Ovary (tissue), 7 donors: ENCODE measurements at regions not wholly inside any gene's neighbourhood (a gene's known extent, or its start where the extent isn't known, plus 50 kb on each side); places are given as distances from the start of the nearest gene placed in this dataset.
"Not testable (repeated sequence)": the region's sequence is repeated elsewhere in the genome, so short reads cannot be mapped to it uniquely, and the experiment has no call there.

Experiments
- DNase-seq, 5 donors: peaks; one replicate each; pipeline ENCODE4 v3.0.0-alpha.2; 2019 to 2020
- H3K27ac ChIP-seq, 2 donors: fragments of 200-600 bp; one replicate each; pipeline versions ENCODE4 v1.5.1 to v1.8.0; 2019 to 2022
- H3K27me3 ChIP-seq: fragments of 200-600 bp; one replicate; pipeline ENCODE4 v1.8.0; 2022
- H3K36me3 ChIP-seq: fragments of 200-600 bp; sonication (generic); one replicate; pipeline ENCODE4 v1.5.1; 2019
- H3K4me1 ChIP-seq: one replicate; pipeline ENCODE4 v1.8.1; 2013; ENCODE audit warnings: mild to moderate bottlenecking, moderate library complexity; ENCODE audit not compliant: insufficient read depth
- H3K4me3 ChIP-seq: fragments of 200-600 bp; sonication (generic); one replicate; pipeline ENCODE4 v1.5.1; 2017
- H3K9me3 ChIP-seq, 2 donors: fragments of 200-600 bp in 1 of 2; sonication (generic) in 1 of 2; one replicate each; pipeline versions ENCODE4 v1.5.1 to v1.8.1; 2013 to 2019; ENCODE audit warnings: mild to moderate bottlenecking in 1 of 2, moderate library complexity in 1 of 2
- CTCF ChIP-seq, 3 donors: fragments of 450-650 bp in 2 of 3; fragments of 200-600 bp in 1 of 3; IDR thresholded peaks; one replicate each; pipeline versions ENCODE4 v1.5.1 to v1.8.0; 2016 to 2022; ENCODE audit warnings: antibody characterized with exemption in 3 of 3, mild to moderate bottlenecking in 1 of 3
- EP300 ChIP-seq: sonication (generic); formaldehyde crosslinking; IDR thresholded peaks from one replicate; pipeline ENCODE4 v1.6.1; 2017; ENCODE audit warnings: antibody characterized with exemption
- POLR2A ChIP-seq: fragments of 450-650 bp; IDR thresholded peaks from one replicate; pipeline ENCODE4 v1.6.1; 2017; ENCODE audit warnings: antibody characterized with exemption, mild to moderate bottlenecking, moderate library complexity
- WGBS, 3 donors: extraction: QIAGEN DNeasy Blood & Tissue Kit in 1 of 3; methylation state at CpG; one replicate each; pipeline versions ENCODE4 v1.1.5 to v1.1.7; 2013 to 2017; 5-methylcytosine and 5-hydroxymethylcytosine counted together
- intact Hi-C, 4 donors: fragments of 100-400 bp; cut with DNase I; formaldehyde crosslinking; loops; one replicate each; pipeline versions ENCODE4 v1.11.0 to v1.15.1; 2022 to 2023
- donor health status: DM: no; HTN: no; CAD: no; lungs with moderate emphysema.
- donor health status: DM: no; HTN: no; CAD: no.
- donor health status: Bipolar disorder and iron deficiency.
- donor health status: DM: no; HTN: no; CAD: no.
- donor health status: DM: yes; HTN: yes; CAD: no.

- no peak for DNase-seq
- Histone ChIP-seq H3K4me3 (no peak overlapping the region), H3K4me1 (no peaks in the 10 kb centered on the region), H3K36me3 (no peaks in the 10 kb centered on the region), H3K27ac (no peak overlapping the region), H3K27me3 (no peaks in the 10 kb centered on the region), H3K9me3 (no peaks in the 10 kb centered on the region)
- TF ChIP-seq EP300 = no peak
- no peak for TF ChIP-seq POLR2A
- no peak for TF ChIP-seq CTCF (IDR thresholded peaks at IDR 0.05)
- intact Hi-C loops = no loop called here
- 82 to 90% (median 87%) methylated on average over 3 of the region's 3 CpGs for WGBS, 3 donors
Observed at GRCh38 chr2:192551760-192552159, 357.0 kb upstream of the TMEFF2 start.

GRCh38 chr2:192546565-192546964 is 351.8 kb upstream of the TMEFF2 start:
- intact Hi-C loops = no loop called here
- Histone ChIP-seq H3K4me1 (no peaks in the 10 kb centered on the region), H3K27me3 (no peaks in the 10 kb centered on the region), H3K4me3 (no peak overlapping the region), H3K9me3 (no peaks in the 10 kb centered on the region), H3K27ac (no peak overlapping the region), H3K36me3 (no peaks in the 10 kb centered on the region)
- 66 to 73% (median 69%) methylated on average over 3 of the region's 3 CpGs for WGBS, 3 donors
- no peak for DNase-seq
- no peak for TF ChIP-seq POLR2A
- TF ChIP-seq EP300 = no peak
- TF ChIP-seq CTCF (IDR thresholded peaks at IDR 0.05) = no peak

- intact Hi-C loops = no loop called here
- Histone ChIP-seq H3K27ac (no peak overlapping the region), H3K9me3 (no peaks in the 10 kb centered on the region), H3K27me3 (no peaks in the 10 kb centered on the region), H3K4me1 (no peaks in the 10 kb centered on the region), H3K36me3 (no peaks in the 10 kb centered on the region), H3K4me3 (no peak overlapping the region)
- WGBS, 3 donors = 80 to 84% (median 81%) methylated on average over 4 of the region's 4 CpGs
- TF ChIP-seq POLR2A = no peak
- TF ChIP-seq CTCF (IDR thresholded peaks at IDR 0.05) = no peak
- TF ChIP-seq EP300 = no peak
- no peak for DNase-seq
Observed at GRCh38 chr2:192544371-192544955, 349.7 kb upstream of the TMEFF2 start.

GRCh38 chr2:192542148-192543066 is 347.7 kb upstream of the TMEFF2 start:
- WGBS, 3 donors = 64 to 74% (median 68%) methylated on average over 14 of the region's 14 CpGs
- intact Hi-C loops, H3K9me3 ChIP-seq, H3K4me3 ChIP-seq, H3K36me3 ChIP-seq, DNase-seq, H3K4me1 ChIP-seq, H3K27me3 ChIP-seq, H3K27ac ChIP-seq: not testable (repeated sequence)

- no peak for DNase-seq
- intact Hi-C loops = no loop called here
- no peak for TF ChIP-seq POLR2A
- TF ChIP-seq EP300 = no peak
- TF ChIP-seq CTCF (IDR thresholded peaks at IDR 0.05) = no peak
- no peak overlapping the region for H3K4me3 ChIP-seq
- no peak overlapping the region for H3K27ac ChIP-seq
- H3K36me3 ChIP-seq = no peaks in the 10 kb centered on the region
- no peaks in the 10 kb centered on the region for H3K4me1 ChIP-seq
- H3K9me3 ChIP-seq = no peaks in the 10 kb centered on the region
- WGBS, 3 donors = 60 to 74% (median 66%) methylated on average over 5 of the region's 5 CpGs
- no peaks in the 10 kb centered on the region for H3K27me3 ChIP-seq
Observed at GRCh38 chr2:192539306-192539705, 344.6 kb upstream of the TMEFF2 start.
